ENCODE measurements at regions not wholly inside any gene's neighbourhood (a gene's known extent, or its start where the extent isn't known, plus 50 kb on each side); places are given as distances from the start of the nearest gene placed in this dataset.

GRCh38 chr4:12207396-12207795 is 778.7 kb upstream of the HS3ST1 start:
- DNase-seq (ENCODE audit: low read depth, low spot score), result no peak

GRCh38 chr4:12206091-12206490 is 777.4 kb upstream of the HS3ST1 start:
- no peak for DNase-seq (ENCODE audit: low read depth, low spot score)

DNA sequence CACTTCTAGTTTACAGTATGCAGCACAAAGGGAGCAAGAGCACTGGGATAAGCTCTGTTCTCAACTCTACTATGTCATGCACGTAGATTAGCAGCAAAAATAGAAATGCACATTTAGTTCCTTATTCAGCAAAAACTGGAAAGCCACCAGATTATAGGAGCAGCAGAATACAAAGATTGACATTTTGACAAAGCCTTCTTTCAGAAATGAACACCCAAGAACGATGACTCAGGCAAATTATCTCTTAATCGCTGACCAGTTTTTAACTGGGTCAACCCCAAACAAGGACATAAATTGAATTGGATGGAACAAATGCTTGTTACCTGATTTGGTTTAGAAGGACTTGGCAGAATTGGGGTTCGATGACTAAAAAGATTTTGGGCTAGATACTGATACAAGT is 775.3 kb upstream of the HS3ST1 start:
- no peak for DNase-seq (ENCODE audit: low read depth, low spot score)

GRCh38 chr4:12200226-12200625 is 771.5 kb upstream of the HS3ST1 start:
- no peak for DNase-seq (ENCODE audit: low read depth, low spot score)

- DNase-seq (ENCODE audit: low read depth, low spot score), result no peak
Observed at GRCh38 chr4:12186526-12186925, 757.8 kb upstream of the HS3ST1 start.

- DNase-seq (ENCODE audit: low read depth, low spot score), result no peak
Observed at GRCh38 chr4:12178614-12179610, 750.2 kb upstream of the HS3ST1 start.

DNA sequence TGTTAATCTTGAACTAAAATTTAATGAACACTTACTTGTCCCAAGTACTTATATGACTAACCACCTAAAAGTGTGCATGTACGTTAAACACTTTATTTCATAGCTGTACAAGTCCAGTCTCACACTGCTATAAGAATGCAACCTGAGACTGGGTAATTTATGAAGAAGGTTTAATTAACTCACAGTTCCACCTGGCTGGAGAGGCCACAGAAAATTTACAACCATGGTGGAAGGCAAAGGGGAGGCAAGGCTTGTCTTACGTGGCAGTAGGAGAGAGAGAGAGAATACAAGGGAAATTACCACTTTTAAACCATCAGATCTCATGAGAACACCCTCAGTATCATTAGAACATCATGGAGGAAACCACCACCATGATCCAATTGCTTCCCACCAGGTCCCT is 748.7 kb upstream of the HS3ST1 start:
- no peak for DNase-seq (ENCODE audit: low read depth, low spot score)

- no peak for DNase-seq (ENCODE audit: low read depth, low spot score)
Observed at GRCh38 chr4:12173496-12173895, 744.8 kb upstream of the HS3ST1 start.

DNA sequence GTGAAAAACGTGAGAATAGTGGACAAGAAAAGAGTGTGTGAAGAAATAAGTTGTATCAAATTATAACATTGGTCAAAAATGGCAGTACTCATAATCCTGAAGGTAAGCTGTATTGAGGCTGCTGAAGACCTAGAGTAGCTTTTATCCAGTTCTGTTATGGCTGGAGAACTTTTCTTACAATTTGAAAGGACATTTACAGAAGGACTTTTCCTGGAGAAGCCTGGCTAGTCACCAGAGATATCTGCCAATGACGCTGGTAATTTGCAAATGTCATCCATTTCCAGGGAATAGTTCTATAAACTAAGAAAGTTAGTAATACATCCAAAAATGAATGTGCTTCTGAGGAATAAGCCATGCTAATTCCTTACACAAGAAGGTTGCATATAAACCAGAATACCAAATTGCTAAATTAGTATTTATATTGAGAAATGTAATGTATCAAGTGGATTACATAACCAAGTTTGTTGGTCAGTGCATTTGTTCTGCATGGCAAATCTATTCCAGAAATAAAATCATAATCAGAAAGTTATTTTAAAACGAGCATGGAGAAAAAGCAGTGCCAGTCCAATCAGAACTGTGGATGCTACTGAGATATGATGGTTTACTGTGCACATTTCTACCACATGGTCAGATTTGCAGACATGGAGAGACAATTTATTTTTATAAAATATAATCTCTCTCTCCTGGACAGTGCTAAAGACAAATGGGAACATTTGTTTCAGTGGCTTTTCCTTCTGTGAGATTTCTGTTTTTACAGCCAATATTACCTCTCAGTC is 743.7 kb upstream of the HS3ST1 start:
- no peak for DNase-seq (ENCODE audit: low read depth, low spot score)

DNA sequence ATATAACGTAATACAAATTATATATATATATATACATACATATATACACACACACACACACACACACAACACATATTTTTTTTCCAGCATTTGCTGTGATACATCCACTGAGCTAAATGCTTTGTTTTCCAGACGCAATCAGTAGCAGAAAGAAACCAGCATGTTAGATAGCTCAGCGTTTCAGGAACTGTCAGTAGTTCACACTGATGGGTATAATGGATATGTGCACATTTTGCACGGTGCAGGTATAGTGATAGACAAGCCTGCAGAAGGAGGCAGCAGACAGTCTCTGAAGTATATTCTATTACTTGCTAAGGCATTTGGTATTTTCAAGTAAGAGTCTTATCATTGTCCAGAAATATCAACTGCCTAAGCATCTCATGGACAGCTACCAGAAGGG is 741.6 kb upstream of the HS3ST1 start:
- DNase-seq (ENCODE audit: low read depth, low spot score), result no peak

DNA sequence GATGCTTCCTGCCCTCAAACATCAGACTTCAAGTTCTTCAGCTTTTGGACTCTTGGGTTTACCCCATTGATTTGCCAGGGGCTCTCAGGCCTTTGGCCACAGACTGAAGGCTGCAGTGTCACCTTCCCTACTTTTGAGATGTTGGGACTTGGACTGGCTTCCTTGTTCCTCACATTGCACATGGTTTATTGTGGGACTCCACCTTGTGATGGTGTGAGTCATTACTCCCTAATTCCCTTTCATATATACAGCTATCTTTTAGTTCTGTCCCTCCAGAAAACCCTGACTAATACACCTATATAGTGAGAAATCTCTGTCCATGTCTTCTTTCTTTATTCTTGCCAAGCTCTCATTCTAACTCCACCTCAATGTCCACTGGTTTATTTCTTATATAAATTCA is 736.9 kb upstream of the HS3ST1 start:
- no peak for DNase-seq (ENCODE audit: low read depth, low spot score)

DNA sequence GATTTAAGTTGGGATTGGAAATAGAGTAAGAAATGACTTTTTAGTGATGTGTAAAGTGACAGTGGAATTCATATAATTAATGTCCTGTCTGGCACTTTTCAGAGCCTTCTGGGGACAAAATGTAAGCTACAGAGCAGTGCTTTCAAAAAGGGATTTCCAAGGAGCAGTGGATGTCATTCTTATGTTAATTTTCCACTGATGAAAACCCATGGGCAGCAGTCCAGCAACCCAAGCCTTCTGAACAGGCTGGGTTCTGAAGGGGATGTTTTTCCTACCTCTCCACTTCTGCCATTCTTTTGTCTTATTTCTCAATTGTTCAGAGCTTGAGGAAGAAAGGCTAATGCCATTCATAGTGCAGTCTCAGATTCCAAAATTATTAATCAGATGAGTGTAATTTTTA is 717.6 kb upstream of the HS3ST1 start:
- no peak for DNase-seq (ENCODE audit: low read depth, low spot score)

- DNase-seq (ENCODE audit: low read depth, low spot score), result no peak
Observed at GRCh38 chr4:12145768-12146167, 717.1 kb upstream of the HS3ST1 start.

GRCh38 chr4:12145106-12145505 is 716.4 kb upstream of the HS3ST1 start:
- DNase-seq (ENCODE audit: low read depth, low spot score), result no peak

GRCh38 chr4:12144051-12144450 is 715.4 kb upstream of the HS3ST1 start:
- DNase-seq (ENCODE audit: low read depth, low spot score), result no peak

DNA sequence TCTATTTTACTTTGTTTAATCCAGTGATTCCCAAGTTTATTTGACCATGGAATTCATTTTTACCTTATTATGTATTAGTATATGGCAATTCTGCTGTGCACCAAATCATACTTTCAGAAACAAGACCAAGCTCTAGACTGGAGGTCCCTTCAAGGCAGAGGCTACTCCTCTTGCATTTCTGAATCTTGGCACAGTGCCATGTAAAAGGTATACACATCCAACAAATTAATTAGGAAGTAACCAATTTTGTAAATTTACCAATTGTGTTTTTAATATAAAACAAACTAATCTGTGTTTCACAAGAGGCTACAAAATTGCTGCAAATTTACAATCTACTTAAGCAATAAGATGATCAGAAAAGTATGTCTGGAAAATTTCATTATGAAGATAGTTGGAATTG is 712.2 kb upstream of the HS3ST1 start:
- DNase-seq (ENCODE audit: low read depth, low spot score), result no peak

GRCh38 chr4:12139296-12139695 is 710.6 kb upstream of the HS3ST1 start:
- no peak for DNase-seq (ENCODE audit: low read depth, low spot score)

GRCh38 chr4:12138488-12138887 is 709.8 kb upstream of the HS3ST1 start:
- DNase-seq (ENCODE audit: low read depth, low spot score), result no peak

DNA sequence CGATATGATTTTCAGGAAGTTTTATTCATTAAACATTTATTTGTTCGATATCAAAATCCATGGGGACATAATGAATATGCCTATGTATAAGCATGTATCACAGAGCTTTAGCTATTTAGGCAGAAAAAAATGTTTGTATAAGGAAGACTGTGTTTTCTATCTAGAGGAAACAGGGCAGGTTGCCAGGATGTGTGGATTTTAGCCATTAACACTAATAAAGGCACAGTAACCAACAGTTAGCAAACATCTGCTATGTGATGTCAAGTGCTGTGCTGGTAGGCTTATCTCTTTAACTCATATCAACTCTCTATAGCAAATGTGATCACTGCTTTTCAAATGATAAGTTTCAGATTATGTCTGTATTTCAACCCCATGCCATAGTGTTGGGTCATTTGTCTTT is 708.9 kb upstream of the HS3ST1 start:
- DNase-seq (ENCODE audit: low read depth, low spot score), result no peak

DNA sequence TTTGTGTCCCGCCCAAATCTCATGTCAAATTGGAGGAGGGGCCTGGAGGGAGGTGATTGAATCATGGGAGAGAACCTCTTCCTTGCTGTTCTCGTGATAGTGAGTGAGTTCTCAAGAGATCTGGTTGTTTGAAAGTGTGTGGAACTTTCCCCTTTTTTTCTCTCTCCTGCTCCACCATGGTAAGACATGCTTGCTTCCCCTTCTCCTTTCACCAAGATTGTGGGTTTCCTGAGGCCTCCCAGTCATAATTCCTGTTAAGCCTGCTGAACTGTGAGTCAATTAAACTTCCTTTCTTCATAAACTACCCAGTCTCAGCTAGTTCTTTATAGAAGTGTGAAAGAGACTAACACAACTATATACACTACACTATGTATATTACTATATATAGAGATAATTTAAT is 697.8 kb upstream of the HS3ST1 start:
- DNase-seq (ENCODE audit: low read depth, low spot score), result no peak

DNA sequence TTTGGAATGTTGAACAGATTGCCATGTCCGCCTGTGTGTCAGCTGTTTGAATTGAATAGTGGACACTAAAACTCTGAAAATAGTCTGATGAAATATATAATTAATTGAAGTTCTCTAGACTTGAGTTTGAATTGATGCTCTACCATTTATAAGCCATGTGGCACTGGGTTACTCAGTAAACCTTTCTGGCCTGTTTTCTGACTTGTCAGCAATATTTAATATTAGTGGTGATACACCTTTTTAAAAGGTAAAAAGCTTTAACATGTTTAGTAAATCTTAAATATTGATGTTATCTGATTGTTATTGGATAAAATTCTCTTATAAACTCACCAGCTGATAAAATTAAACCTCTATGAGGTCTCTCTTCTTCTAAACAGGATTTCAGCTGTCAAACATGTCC is 695.4 kb upstream of the HS3ST1 start:
- DNase-seq (ENCODE audit: low read depth, low spot score), result no peak

- no peak for DNase-seq (ENCODE audit: low read depth, low spot score)
Observed at GRCh38 chr4:12123707-12124106, 695.0 kb upstream of the HS3ST1 start.

DNA sequence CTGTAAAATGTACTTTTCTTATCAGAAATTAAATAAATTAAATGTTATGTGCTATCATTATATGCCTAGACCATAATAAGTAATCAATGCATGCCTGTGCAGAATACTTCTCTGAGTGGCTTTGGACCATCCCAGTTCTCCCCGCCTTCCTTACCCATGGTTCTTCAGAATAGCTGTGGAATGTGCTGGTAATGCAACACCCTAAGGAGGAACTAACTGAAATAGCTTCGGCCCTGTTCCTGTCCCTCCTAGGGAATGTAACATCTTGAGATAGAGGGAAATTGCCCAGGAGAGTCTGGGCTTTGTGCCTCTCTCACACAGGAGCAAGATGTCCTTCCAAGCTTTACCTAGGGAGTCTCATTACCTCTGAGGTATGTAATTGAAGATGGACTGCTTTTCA is 693.6 kb upstream of the HS3ST1 start:
- no peak for DNase-seq (ENCODE audit: low read depth, low spot score)
